ENCODE measurements at regions not wholly inside any gene's neighbourhood (a gene's known extent, or its start where the extent isn't known, plus 50 kb on each side); places are given as distances from the start of the nearest gene placed in this dataset.
"Not testable (repeated sequence)": the region's sequence is repeated elsewhere in the genome, so short reads cannot be mapped to it uniquely, and the experiment has no call there.

DNA sequence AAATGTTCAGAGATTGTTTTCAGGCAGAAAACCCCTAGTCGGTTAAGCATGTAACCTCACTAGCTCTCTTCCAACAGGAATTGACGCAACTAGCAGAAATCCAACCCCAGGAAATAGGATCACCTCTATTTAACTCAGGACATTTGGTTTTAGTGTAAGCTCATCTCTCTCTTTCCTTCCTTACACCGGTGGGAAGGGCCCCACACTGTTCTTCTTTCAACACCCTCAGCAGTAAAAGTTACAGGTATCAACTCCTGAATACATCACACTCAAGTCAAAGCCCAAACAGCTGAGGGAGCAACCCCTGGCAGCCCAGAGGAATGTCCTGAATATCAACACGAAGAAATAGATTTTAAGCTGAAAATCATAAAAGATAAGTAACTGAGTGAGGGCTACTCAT, 191.2 kb upstream of the KIF2B start:
- no peak for DNase-seq

DNA sequence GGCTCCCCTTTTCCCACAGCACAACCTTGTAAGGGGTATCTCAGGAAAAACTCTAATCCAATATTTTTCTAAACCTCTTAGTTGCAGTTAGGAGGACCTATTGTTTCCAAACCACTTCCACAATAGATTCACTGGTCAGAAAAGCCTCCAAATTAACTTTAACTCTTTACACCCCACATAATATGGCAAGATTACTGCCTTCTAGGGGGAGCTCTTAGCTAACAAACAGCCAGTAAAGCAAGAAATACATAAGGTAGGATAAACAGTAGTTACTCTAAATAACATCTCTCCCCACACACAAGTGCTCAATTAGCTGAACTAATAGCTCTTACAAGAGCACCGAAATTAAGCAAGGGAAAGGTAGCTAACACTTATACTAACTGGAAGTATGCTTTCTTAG, 192.1 kb upstream of the KIF2B start:
- DNase-seq, result no peak

GRCh38 chr17:53630115-53630514, 192.6 kb upstream of the KIF2B start:
- DNase-seq, result no peak

- no peak for DNase-seq
Measured at GRCh38 chr17:53629188-53629587, 193.5 kb upstream of the KIF2B start.

- no peak for DNase-seq
Measured at GRCh38 chr17:53628011-53628410, 194.7 kb upstream of the KIF2B start.

DNA sequence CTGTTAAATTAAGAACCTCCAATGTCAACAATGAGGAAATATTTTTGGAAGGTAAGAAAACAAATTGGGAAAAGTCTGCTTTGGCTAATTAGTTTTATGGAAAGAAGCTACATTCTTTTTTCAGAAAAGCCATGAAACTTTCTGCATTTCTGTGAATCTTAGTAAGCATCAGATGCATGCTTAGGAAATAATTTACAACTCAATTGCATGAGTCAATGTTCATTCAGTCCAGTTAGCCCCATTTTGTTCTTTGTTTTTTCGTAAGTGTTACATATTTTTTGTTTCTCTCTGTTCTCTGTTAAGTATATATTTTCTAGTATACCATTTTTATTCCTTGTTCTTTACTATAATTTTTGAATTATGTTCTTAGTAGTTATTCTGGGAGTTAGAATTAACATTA, 195.2 kb upstream of the KIF2B start:
- DNase-seq, result no peak

DNA sequence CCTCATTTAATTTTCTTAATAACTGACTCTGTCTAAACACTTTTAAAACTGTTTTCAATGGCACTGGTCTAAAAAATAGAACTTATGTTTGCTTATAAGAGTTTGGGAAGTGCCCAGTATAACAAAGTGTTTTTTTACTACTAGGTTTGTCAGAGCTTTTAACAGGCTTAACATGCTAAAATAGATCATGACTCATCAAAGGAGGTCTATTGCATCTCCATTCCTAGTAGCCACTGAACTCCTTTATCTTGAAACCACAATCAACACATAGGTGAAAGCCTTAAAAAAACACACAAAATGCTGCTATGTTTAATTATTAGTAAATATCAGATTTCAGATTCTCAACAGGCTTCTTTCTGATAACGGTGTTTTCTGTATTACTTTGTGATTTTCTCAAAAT, 196.4 kb upstream of the KIF2B start:
- no peak for DNase-seq

- DNase-seq, result no peak
Measured at GRCh38 chr17:53619025-53619424, 203.7 kb upstream of the KIF2B start.

- not testable (repeated sequence) for DNase-seq
Measured at GRCh38 chr17:53608208-53608607, 214.5 kb upstream of the KIF2B start.

GRCh38 chr17:53607475-53607874, 215.3 kb upstream of the KIF2B start:
- DNase-seq, result no peak

DNA sequence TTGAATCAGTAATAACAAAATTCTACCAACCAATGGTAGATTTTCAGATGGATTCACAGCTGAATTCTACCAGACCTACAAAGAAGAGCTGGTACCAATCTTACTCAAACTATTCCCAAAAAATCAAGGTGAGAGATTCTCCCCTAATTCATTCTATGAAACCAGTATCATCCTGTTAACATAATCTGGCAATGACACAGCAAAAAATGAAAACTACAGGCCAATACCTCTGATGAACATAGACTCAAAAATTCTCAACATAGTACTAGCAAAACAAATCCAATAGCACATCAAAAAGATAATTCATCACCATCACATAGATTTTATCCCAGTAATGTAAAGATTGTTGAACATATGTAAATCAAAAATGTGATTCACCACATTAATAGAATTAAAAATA, 234.4 kb upstream of the KIF2B start:
- DNase-seq, result no peak

- no peak for DNase-seq
Measured at GRCh38 chr17:53574038-53574437, 248.7 kb upstream of the KIF2B start.

DNA sequence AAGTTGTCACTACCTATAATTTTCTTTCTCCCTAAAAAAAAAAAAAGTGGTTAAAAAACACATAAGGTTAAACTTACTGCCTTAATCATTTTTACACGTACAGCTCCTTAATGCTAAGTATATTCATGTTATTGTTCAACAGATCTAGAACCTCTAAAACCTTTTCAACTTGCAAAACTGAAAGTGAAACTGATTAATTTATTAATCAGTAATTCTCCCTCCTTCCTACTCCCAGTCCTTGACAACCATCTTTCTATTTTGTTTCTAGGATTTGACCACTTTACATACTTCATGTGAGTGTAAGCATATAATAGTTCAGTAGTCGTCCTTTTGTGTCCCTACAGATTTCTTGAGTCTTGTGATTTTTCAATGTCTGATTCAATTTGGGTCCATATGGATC, 251.4 kb upstream of the KIF2B start:
- no peak for DNase-seq

DNA sequence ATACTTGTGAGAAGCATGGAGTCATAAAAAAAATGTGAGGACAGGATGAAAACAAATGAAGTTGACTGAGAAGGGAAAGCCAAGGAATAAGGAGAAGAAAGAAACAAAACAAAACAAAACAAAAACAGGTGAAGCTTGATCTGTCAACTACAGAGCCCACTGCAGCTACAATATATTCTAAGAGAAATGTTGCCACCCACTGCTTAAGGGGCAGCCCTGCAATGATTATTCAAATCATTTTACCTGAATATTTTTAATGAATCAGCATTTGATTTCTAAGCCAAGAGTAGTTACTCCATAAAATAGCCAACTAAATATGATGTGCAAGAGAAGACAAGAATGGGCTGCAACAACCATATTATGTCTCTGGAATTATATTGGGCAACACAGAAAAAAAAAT, 252.0 kb upstream of the KIF2B start:
- no peak for DNase-seq

DNA sequence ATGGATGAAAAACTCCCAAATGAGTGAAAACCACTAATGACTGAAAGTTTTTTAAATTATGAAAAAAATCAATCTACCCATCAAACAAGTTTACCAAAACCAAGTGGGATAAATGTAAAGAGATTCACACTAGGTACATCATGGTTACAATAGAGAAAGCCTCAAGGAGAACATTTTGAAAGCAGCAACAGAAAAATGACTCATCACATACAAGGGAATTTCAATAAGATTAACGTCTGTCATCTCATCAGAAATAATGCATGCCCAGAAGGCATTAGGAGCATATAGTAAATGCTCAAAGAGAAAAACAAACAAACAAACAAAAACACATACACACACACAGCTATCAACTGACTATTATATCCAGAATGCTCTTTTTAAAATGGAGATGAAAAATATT, 261.8 kb upstream of the KIF2B start:
- no peak for DNase-seq

GRCh38 chr17:53548252-53548651, 274.5 kb upstream of the KIF2B start:
- no peak for DNase-seq

- no peak for DNase-seq
Measured at GRCh38 chr17:53543472-53543871, 279.3 kb upstream of the KIF2B start.

DNA sequence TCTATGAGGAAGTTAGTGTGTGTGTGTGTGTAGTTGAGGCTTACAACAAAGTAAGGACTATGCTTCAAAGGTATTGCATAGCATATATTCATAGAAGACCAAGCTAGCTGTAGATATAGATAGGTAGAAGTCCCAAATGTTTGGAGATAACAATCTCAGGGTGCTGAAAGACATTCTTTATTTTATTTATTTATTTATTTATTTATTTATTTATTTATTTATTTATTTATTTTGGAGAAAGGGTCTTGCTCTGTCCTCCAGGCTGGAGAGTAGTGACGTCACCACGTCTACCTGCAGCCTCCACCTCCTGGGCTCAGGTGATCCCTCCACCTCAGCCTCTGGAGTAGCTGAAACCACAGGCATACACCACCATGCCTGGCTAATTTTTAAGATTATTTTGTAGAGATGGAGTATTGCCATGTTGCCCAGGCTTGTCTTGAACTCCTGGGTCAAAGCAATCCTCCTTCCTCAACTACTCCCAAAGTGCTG, 284.6 kb upstream of the KIF2B start:
- DNase-seq, result no peak

DNA sequence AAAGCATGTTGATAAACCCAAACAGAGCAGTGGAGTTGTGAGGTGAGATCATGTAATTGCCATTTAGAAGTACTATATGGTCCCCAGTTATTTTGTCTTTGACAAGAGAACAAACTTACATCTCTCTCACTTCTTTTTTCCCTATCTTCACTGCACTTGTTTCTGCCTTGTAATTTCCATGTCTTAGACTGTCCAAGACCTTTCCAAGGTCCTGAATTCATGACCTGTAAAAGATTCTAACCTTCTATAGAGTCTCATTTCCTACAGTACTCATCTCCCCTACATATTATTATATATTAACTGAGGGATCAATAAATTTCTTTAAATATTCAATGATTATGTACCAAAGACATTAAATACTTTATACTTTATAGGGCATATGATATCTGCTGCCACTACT, 295.3 kb upstream of the KIF2B start:
- DNase-seq, result no peak

DNA sequence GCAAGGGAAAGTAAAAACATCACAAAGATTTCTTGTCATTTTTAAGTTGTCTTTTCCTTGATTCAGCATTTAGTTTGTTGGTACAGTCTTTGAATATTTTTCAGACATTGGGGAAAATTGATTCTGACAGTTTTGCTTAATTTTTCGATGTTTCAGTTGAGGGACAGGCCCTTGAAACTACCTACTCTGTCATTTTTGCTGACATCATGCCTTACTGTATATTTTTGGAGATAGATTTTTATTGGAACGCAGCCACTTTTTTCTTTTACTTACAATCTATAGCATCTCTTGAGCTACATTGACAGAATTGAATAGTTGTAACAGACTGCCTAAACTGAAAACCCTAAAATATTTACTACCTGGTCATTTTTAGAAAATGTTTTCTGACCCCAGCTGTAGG, 297.1 kb upstream of the KIF2B start:
- no peak for DNase-seq

DNA sequence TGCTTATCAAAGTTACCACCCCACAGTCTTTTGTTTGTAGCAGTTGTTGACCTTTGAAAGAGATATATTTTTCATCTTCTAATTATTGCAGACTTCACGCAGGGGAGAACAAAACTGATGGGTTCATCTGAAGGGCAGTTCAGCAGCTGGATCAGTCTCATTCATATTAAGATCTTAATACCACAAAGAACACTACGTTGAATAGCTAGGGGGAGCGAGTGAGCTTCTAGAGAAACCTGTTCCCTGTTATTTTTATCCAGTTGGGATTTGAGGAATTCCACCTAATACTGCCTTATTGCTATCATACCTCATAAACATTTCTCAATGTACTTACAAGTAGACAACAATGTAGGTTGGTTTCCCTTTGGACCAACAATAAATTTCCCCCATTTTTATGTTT, 306.1 kb upstream of the KIF2B start:
- DNase-seq, result no peak

GRCh38 chr17:53499277-53499676, 323.4 kb upstream of the KIF2B start:
- no peak for DNase-seq

GRCh38 chr17:53496356-53496755, 326.4 kb upstream of the KIF2B start:
- DNase-seq, result no peak

DNA sequence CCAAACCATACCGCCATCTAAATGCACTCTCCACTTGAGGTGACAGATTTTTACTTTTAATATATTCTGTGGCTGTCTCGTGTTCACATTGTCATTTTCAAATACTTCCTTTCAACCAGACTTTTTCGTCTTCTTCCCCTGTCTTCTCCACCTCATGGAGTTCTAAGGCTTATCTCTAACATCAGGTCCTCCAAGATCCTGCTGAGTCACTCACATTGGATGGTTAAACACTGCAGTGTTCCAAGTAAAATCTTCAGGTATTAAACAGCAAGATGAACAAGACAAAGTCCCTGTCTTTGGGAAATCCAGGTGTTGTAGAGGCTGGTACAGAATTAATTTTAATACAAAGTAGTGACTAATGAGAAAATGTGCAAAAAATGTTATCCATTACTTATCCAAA, 330.2 kb upstream of the KIF2B start:
- DNase-seq, result no peak

DNA sequence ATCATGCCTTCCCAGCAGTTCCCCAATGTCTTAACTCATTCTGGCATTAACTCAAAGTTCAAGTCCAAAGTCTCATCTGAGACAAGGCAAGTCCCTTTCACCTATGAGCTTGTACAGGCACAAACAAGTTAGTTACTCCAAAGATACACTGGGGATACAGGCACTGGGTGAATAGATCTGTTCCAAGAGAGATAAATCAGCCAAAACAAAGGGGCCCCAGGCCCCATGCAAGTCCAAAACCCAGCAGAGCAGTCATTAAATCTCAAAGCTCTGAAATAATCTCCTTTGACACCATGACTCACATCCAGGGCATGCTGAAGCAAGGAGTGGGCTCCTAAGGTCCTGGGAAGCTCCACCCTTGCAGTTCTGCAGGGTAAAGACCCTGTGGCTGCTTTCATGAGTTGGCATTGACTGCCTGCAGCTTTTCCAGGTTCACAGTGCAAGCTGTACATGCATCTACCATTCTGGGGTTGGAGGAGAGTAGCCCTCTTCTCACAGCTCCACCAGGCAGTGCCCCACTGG, 332.2 kb upstream of the KIF2B start:
- DNase-seq, result no peak

GRCh38 chr17:53483704-53484103, 339.0 kb upstream of the KIF2B start:
- DNase-seq, result no peak

All from bone marrow (tissue), 2 donors.